Psoas muscle (tissue), 7 donors: ENCODE measurements at regions not wholly inside any gene's neighbourhood (a gene's known extent, or its start where the extent isn't known, plus 50 kb on each side); places are given as distances from the start of the nearest gene placed in this dataset.

ENCODE experiments used
- ATAC-seq, 4 donors: fragments of 200-7000 bp; cut with Tn5 transposase; one replicate each; pipeline ENCODE4 v1.9.1; 2020; ENCODE audit warnings: moderate library complexity in 3 of 4, mild to moderate bottlenecking in 2 of 4
- DNase-seq, 2 donors: peaks; one replicate each; pipeline ENCODE4 v3.0.0-alpha.2; 2020
- H3K27ac ChIP-seq: fragments of 200-600 bp; one replicate; pipeline ENCODE4 v1.8.0; 2022
- H3K27me3 ChIP-seq, 3 donors: fragments of 200-600 bp in 1 of 3; one replicate each; pipeline versions ENCODE4 v1.6.1 to v1.8.0; 2013 to 2022; ENCODE audit warnings: low read length in 2 of 3, mild to moderate bottlenecking in 2 of 3, moderate library complexity in 1 of 3; ENCODE audit not compliant: insufficient read depth in 3 of 3
- H3K36me3 ChIP-seq, 2 donors: fragments of 200-600 bp in 1 of 2; one replicate each; pipeline versions ENCODE4 v1.6.1 to v1.8.0; 2013 to 2022; ENCODE audit warnings: low read depth in 1 of 2, mild to moderate bottlenecking in 1 of 2, moderate library complexity in 1 of 2; ENCODE audit not compliant: insufficient read depth in 1 of 2
- H3K4me1 ChIP-seq: fragments of 200-600 bp; one replicate; pipeline ENCODE4 v1.8.0; 2022
- H3K4me3 ChIP-seq: fragments of 200-600 bp; one replicate; pipeline ENCODE4 v1.8.0; 2022; ENCODE audit warnings: mild to moderate bottlenecking
- H3K9me3 ChIP-seq: fragments of 200-600 bp; one replicate; pipeline ENCODE4 v1.8.0; 2022
- WGBS, 3 donors: extraction: QIAGEN DNeasy Blood & Tissue Kit; methylation state at CpG; one replicate each; pipeline versions ENCODE4 v1.1.6 to v1.1.7; 2013; 5-methylcytosine and 5-hydroxymethylcytosine counted together
- intact Hi-C, 2 donors: fragments of 100-400 bp; cut with DNase I; formaldehyde crosslinking; loops; one replicate each; pipeline versions ENCODE4 v1.11.0 to v1.14.2; 2022
- TF ChIP-seq, protein P1 (sequence below): fragments of 200-600 bp; IDR thresholded peaks from one replicate; pipeline ENCODE4 v1.8.0; 2022; ENCODE audit warnings: antibody characterized with exemption
- donor health status: healthy with polysubstance abuse.
- donor health status: DM: no; HTN: no; CAD: no; lungs with moderate emphysema.
- donor health status: Bipolar disorder and iron deficiency.
- donor health status: healthy.
- donor health status: DM: yes; HTN: yes; CAD: no.
- donor health status: DM: no; HTN: no; CAD: no.
- donor health status: DM: yes; HTN: yes; CAD: no.

GRCh38 chr14:85468816-85469215 lies 61.1 kb upstream of the FLRT2 start:
- peaks cover 4% of the 10 kb centered on the region for H3K4me1 ChIP-seq
- H3K4me3 ChIP-seq, result no peak overlapping the region
- intact Hi-C loops, result no loop called here
- H3K27ac ChIP-seq, result no peak overlapping the region
- TF ChIP-seq, protein P1, sequence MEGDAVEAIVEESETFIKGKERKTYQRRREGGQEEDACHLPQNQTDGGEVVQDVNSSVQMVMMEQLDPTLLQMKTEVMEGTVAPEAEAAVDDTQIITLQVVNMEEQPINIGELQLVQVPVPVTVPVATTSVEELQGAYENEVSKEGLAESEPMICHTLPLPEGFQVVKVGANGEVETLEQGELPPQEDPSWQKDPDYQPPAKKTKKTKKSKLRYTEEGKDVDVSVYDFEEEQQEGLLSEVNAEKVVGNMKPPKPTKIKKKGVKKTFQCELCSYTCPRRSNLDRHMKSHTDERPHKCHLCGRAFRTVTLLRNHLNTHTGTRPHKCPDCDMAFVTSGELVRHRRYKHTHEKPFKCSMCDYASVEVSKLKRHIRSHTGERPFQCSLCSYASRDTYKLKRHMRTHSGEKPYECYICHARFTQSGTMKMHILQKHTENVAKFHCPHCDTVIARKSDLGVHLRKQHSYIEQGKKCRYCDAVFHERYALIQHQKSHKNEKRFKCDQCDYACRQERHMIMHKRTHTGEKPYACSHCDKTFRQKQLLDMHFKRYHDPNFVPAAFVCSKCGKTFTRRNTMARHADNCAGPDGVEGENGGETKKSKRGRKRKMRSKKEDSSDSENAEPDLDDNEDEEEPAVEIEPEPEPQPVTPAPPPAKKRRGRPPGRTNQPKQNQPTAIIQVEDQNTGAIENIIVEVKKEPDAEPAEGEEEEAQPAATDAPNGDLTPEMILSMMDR, result no peak
- no peaks in the 10 kb centered on the region for H3K9me3 ChIP-seq
- no peaks in the 10 kb centered on the region for H3K36me3 ChIP-seq
- H3K27me3 ChIP-seq, result no peaks in the 10 kb centered on the region
- 39 to 73% (median 42%) methylated on average over 2 of the region's 2 CpGs for WGBS, 3 donors
- ATAC-seq (no peak), DNase-seq (no peak)

DNA sequence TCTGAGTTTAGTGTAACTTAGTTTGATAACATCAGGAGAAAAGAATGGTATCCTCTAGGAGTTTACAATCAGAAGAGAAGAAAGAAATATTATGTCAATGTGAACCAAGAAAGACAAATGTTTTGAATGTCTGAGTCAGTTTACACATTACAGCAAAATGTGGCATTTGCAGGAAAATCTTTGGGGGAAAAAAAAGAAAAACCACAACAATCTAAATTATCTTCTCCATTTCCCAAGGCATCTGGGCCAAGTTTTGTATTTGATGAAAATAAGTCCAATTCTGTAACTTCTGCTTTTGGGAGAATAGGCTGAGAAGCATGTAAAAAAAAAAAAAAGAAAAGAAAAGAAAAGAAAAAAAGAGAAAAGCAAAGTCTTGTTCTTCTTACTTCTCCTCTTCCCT lies 58.8 kb upstream of the FLRT2 start:
- H3K4me3 ChIP-seq, result no peak overlapping the region
- TF ChIP-seq, protein P1, result no peak
- H3K27ac ChIP-seq, result no peak overlapping the region
- no peaks in the 10 kb centered on the region for H3K36me3 ChIP-seq
- H3K4me1 ChIP-seq, result no peaks in the 10 kb centered on the region
- DNase-seq (no peak), ATAC-seq (no peak)
- H3K27me3 ChIP-seq, result no peaks in the 10 kb centered on the region
- no peaks in the 10 kb centered on the region for H3K9me3 ChIP-seq
- intact Hi-C loops, result no loop called here

GRCh38 chr14:85471744-85472143 lies 58.2 kb upstream of the FLRT2 start:
- intact Hi-C loops, result no loop called here
- DNase-seq (no peak), ATAC-seq (no peak)
- Histone ChIP-seq H3K27me3 (no peaks in the 10 kb centered on the region), H3K27ac (no peak overlapping the region), H3K9me3 (no peaks in the 10 kb centered on the region), H3K4me3 (no peak overlapping the region), H3K36me3 (no peaks in the 10 kb centered on the region), H3K4me1 (no peaks in the 10 kb centered on the region)
- WGBS, 3 donors, result 43 to 69% (median 46%) methylated on average over 4 of the region's 4 CpGs
- TF ChIP-seq, protein P1, result no peak

GRCh38 chr14:85474431-85474830 lies 55.5 kb upstream of the FLRT2 start:
- ATAC-seq (no peak), DNase-seq (no peak)
- WGBS, 3 donors, result 94 to 96% (median 95%) methylated on average over 2 of the region's 2 CpGs
- H3K27ac ChIP-seq, result no peak overlapping the region
- no peaks in the 10 kb centered on the region for H3K9me3 ChIP-seq
- no peaks in the 10 kb centered on the region for H3K36me3 ChIP-seq
- no peaks in the 10 kb centered on the region for H3K4me1 ChIP-seq
- TF ChIP-seq, protein P1, result no peak
- no peak overlapping the region for H3K4me3 ChIP-seq
- intact Hi-C loops, result no loop called here
- H3K27me3 ChIP-seq, result no peaks in the 10 kb centered on the region

- TF ChIP-seq, protein P1, result no peak
- no peaks in the 10 kb centered on the region for H3K36me3 ChIP-seq
- H3K4me1 ChIP-seq, result no peaks in the 10 kb centered on the region
- no peaks in the 10 kb centered on the region for H3K27me3 ChIP-seq
- intact Hi-C loops, result no loop called here
- no peak for ATAC-seq
- H3K27ac ChIP-seq, result no peak overlapping the region
- H3K9me3 ChIP-seq, result no peaks in the 10 kb centered on the region
- 17 to 29% (median 24%) methylated on average over 3 of the region's 3 CpGs for WGBS, 3 donors
- no peak for DNase-seq
- H3K4me3 ChIP-seq, result no peak overlapping the region
These were observed 54.8 kb upstream of the FLRT2 start for GRCh38 chr14:85475113-85475512.
